Chondrocyte (in vitro differentiated cells): ENCODE measurements at regions not wholly inside any gene's neighbourhood (a gene's known extent, or its start where the extent isn't known, plus 50 kb on each side); places are given as distances from the start of the nearest gene placed in this dataset.

Experiments used
- DNase-seq: peaks from one replicate; pipeline ENCODE4 v3.0.0; 2021; ENCODE audit warnings: mixed read lengths, low spot score
- H3K27ac Mint-ChIP-seq: one replicate; pipeline ENCODE4 v1.8.0; 2021; ENCODE audit warnings: mild to moderate bottlenecking, moderate library complexity, mixed read lengths; ENCODE audit not compliant: unreplicated experiment
- H3K27me3 Mint-ChIP-seq: 2 replicates; pipeline ENCODE4 v1.8.0; 2021; ENCODE audit warnings: low read depth, mixed read lengths
- H3K36me3 Mint-ChIP-seq: 2 replicates; pipeline ENCODE4 v1.8.0; 2021; ENCODE audit warnings: low read depth, mixed read lengths
- H3K4me1 Mint-ChIP-seq: 2 replicates; pipeline ENCODE4 v1.8.0; 2021; ENCODE audit warnings: low read depth, mild to moderate bottlenecking, mixed read lengths
- H3K4me3 Mint-ChIP-seq: one replicate; pipeline ENCODE4 v1.8.0; 2021; ENCODE audit warnings: mild to moderate bottlenecking, moderate library complexity, mixed read lengths; ENCODE audit not compliant: unreplicated experiment
- H3K9me3 Mint-ChIP-seq: 2 replicates; pipeline ENCODE4 v1.8.0; 2021; ENCODE audit warnings: low read depth, mixed read lengths
- CTCF ChIP-seq: fragments of 200-600 bp; sonication (generic); IDR thresholded peaks from 2 replicates; pipeline ENCODE4 v1.5.0; 2021; ENCODE audit warnings: antibody characterized with exemption, mild to moderate bottlenecking, moderate library complexity

DNA sequence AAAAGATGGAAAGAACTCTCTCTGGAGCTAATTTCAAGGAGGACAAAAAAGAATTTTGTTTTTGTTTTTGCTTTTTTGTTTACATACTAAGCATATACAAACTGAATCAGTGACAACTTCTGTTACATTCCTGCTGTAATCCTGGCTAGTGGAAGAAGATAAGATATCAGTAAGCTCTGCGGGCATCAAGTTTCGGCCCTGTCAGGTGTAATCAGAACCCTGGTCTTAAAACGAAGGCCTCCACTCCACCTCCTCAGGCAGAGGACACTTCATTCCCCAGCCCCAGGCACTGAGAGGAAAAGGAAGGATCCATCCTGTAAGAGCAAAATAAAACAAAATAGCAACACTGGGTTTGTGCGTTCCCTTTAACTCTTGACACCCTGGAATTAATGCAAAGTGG lies 88.9 kb upstream of the ARHGAP29 start:
- no peaks in the 10 kb centered on the region for H3K27me3 Mint-ChIP-seq
- H3K36me3 Mint-ChIP-seq: no peaks in the 10 kb centered on the region
- H3K4me1 Mint-ChIP-seq: peaks cover 78% of the 10 kb centered on the region
- H3K27ac Mint-ChIP-seq: peak overlapping the region; percentile 91
- H3K4me3 Mint-ChIP-seq: no peak overlapping the region
- H3K9me3 Mint-ChIP-seq: no peaks in the 10 kb centered on the region
- DNase-seq: no peak
- TF ChIP-seq CTCF: no peak

DNA sequence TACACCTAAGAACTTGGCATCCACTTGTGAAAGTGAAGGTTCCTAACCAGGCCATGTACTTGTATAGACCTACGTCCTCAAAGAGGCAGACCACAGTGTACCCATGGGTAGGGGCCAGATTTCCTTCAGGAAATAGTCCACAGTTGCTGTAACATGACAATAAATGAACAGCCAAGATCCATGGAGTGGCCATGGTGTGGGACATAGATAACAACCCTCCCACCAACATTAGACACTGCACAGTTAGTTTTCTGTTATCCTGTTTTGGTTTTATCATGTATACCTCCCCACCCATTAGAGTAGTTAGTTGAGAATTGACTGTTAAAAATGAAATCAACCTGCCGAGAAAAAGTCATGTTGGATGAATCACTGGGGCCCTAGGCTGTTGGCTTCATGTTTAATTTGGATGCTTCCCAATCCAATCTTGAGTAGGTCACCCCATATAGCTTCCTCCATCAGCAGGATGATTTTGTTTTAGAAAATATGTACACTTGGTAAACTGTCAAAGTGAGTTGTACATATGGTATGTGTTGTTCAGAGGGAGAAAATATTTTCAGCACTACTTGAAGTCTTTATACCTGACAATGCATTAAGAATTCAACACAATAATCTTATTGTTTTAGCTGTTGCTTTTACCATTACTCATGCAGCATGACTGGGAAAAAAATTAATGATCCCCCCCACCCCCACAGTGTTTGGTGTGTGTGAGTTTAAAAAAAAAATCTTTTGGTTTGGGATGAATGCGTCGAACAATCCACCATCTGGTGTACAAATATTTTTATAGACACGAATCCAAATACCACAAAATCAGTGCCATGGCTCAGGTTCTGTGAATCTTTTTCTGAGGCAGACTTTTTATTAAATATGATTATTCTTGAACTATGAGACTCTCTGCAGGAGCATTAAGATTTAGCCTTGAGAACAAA lies 88.3 kb upstream of the ARHGAP29 start:
- no peaks in the 10 kb centered on the region for H3K9me3 Mint-ChIP-seq
- H3K4me3 Mint-ChIP-seq: no peak overlapping the region
- DNase-seq: no peak
- TF ChIP-seq CTCF: peak; percentile 17
- H3K27ac Mint-ChIP-seq: peak overlapping the region; percentile 91
- H3K4me1 Mint-ChIP-seq: peaks cover 78% of the 10 kb centered on the region
- no peaks in the 10 kb centered on the region for H3K36me3 Mint-ChIP-seq
- H3K27me3 Mint-ChIP-seq: no peaks in the 10 kb centered on the region

DNA sequence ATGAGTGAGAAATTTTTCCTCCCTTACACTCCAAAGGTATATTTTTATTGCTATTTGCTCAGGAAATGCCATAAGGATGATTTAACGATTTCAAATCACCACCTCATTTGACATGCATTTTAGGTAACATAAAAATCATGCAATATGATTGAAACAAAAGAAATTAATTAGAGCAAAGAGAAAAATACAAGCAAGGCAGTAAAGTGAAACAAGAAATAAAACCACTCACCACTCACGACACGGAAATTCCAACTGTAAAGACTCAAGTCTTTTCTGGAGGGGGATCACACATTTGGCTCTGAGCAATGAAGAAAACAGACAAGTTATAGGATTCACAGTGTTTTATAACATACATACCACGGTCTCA lies 86.8 kb upstream of the ARHGAP29 start:
- no peak for TF ChIP-seq CTCF
- no peaks in the 10 kb centered on the region for H3K36me3 Mint-ChIP-seq
- no peaks in the 10 kb centered on the region for H3K27me3 Mint-ChIP-seq
- no peaks in the 10 kb centered on the region for H3K9me3 Mint-ChIP-seq
- no peak for DNase-seq
- H3K4me1 Mint-ChIP-seq: peaks cover 77% of the 10 kb centered on the region
- H3K27ac Mint-ChIP-seq: peak overlapping the region; percentile 91
- peak overlapping the region; percentile 26 for H3K4me3 Mint-ChIP-seq

- H3K9me3 Mint-ChIP-seq: no peaks in the 10 kb centered on the region
- H3K4me1 Mint-ChIP-seq: peaks cover 77% of the 10 kb centered on the region
- H3K4me3 Mint-ChIP-seq: peak overlapping the region; percentile 26
- no peaks in the 10 kb centered on the region for H3K36me3 Mint-ChIP-seq
- peak overlapping the region; percentile 91 for H3K27ac Mint-ChIP-seq
- no peaks in the 10 kb centered on the region for H3K27me3 Mint-ChIP-seq
- no peak for TF ChIP-seq CTCF
- DNase-seq: no peak
Measured at GRCh38 chr1:94323311-94324177, 86.2 kb upstream of the ARHGAP29 start.

GRCh38 chr1:94322696-94323095 lies 85.3 kb upstream of the ARHGAP29 start:
- peaks cover 71% of the 10 kb centered on the region for H3K4me1 Mint-ChIP-seq
- no peaks in the 10 kb centered on the region for H3K36me3 Mint-ChIP-seq
- no peak overlapping the region for H3K4me3 Mint-ChIP-seq
- no peaks in the 10 kb centered on the region for H3K9me3 Mint-ChIP-seq
- no peaks in the 10 kb centered on the region for H3K27me3 Mint-ChIP-seq
- TF ChIP-seq CTCF: no peak
- no peak for DNase-seq
- peak overlapping the region; percentile 69 for H3K27ac Mint-ChIP-seq
